Thoracic aorta (tissue), 2 donors: ENCODE measurements at regions not wholly inside any gene's neighbourhood (a gene's known extent, or its start where the extent isn't known, plus 50 kb on each side); places are given as distances from the start of the nearest gene placed in this dataset.

Experiments used
- ATAC-seq: fragments of 150-250 bp; one replicate; pipeline ENCODE4 v1.8.0; 2017; ENCODE audit warnings: low read depth; ENCODE audit not compliant: insufficient number of reproducible peaks, low FRiP score
- DNase-seq: peaks from one replicate; pipeline ENCODE4 v3.0.0-alpha.2; 2020; ENCODE audit warnings: low spot score
- H3K27ac ChIP-seq, 2 donors: fragments of 200-600 bp; sonication (generic); 1 replicate in 1 of 2; 2 replicates in 1 of 2; pipeline ENCODE4 v1.5.1; 2016; ENCODE audit warnings: mild to moderate bottlenecking in 2 of 2, moderate library complexity in 2 of 2
- H3K27me3 ChIP-seq: fragments of 200-600 bp; sonication (generic); replicated peaks from 2 replicates; pipeline ENCODE4 v1.6.0; 2016; ENCODE audit warnings: mild to moderate bottlenecking; ENCODE audit not compliant: insufficient read depth
- H3K36me3 ChIP-seq: fragments of 200-600 bp; sonication (generic); one replicate; pipeline ENCODE4 v1.5.1; 2016
- H3K4me1 ChIP-seq, 2 donors: fragments of 200-600 bp; sonication (generic); 1 replicate in 1 of 2; 2 replicates in 1 of 2; pipeline versions ENCODE4 v1.5.1 to v1.6.0; 2016; ENCODE audit warnings: low read depth in 2 of 2, mild to moderate bottlenecking in 1 of 2; ENCODE audit not compliant: control insufficient read depth in 1 of 2
- H3K4me3 ChIP-seq: fragments of 200-600 bp; sonication (generic); 2 replicates; pipeline ENCODE4 v1.5.1; 2016; ENCODE audit warnings: mild to moderate bottlenecking
- H3K9me3 ChIP-seq: fragments of 200-600 bp; sonication (generic); 2 replicates; pipeline ENCODE4 v1.5.1; 2016
- CTCF ChIP-seq: fragments of 200-600 bp; sonication (generic); IDR thresholded peaks from one replicate; pipeline ENCODE4 v1.5.1; 2019; ENCODE audit warnings: antibody characterized with exemption

- Histone ChIP-seq H3K27ac (no peak overlapping the region), H3K4me3 (no peak overlapping the region), H3K27me3 (no peaks in the 10 kb centered on the region), H3K9me3 (no peaks in the 10 kb centered on the region), H3K36me3 (no peaks in the 10 kb centered on the region), H3K4me1 (no peaks in the 10 kb centered on the region)
- TF ChIP-seq CTCF: no peak
- ATAC-seq: no peak
- no peak for DNase-seq
These were observed 125.2 kb downstream of the ALX1 start for GRCh38 chr12:85405262-85405661.

- no peaks in the 10 kb centered on the region for H3K36me3 ChIP-seq
- H3K4me1 ChIP-seq: no peaks in the 10 kb centered on the region
- TF ChIP-seq CTCF: no peak
- no peaks in the 10 kb centered on the region for H3K9me3 ChIP-seq
- ATAC-seq (no peak), DNase-seq (no peak)
- no peak overlapping the region for H3K4me3 ChIP-seq
- H3K27ac ChIP-seq: no peak overlapping the region
- H3K27me3 ChIP-seq: no peaks in the 10 kb centered on the region
These were observed 125.9 kb downstream of the ALX1 start for GRCh38 chr12:85405781-85406522.

- DNase-seq (no peak), ATAC-seq (no peak)
- H3K27me3 ChIP-seq: no peaks in the 10 kb centered on the region
- no peak overlapping the region for H3K27ac ChIP-seq
- H3K4me3 ChIP-seq: no peak overlapping the region
- H3K36me3 ChIP-seq: no peaks in the 10 kb centered on the region
- TF ChIP-seq CTCF: no peak
- no peaks in the 10 kb centered on the region for H3K4me1 ChIP-seq
- H3K9me3 ChIP-seq: no peaks in the 10 kb centered on the region
These were observed 133.2 kb downstream of the ALX1 start for GRCh38 chr12:85413266-85413665.

- Histone ChIP-seq H3K27ac (no peak overlapping the region), H3K36me3 (no peaks in the 10 kb centered on the region), H3K27me3 (no peaks in the 10 kb centered on the region), H3K9me3 (no peaks in the 10 kb centered on the region), H3K4me1 (no peaks in the 10 kb centered on the region), H3K4me3 (no peak overlapping the region)
- no peak for TF ChIP-seq CTCF
- DNase-seq (no peak), ATAC-seq (no peak)
These were observed 142.7 kb downstream of the ALX1 start for GRCh38 chr12:85422762-85423161.

GRCh38 chr12:85423947-85424346, 143.9 kb downstream of the ALX1 start:
- ATAC-seq: no peak
- H3K4me3 ChIP-seq: no peak overlapping the region
- no peaks in the 10 kb centered on the region for H3K4me1 ChIP-seq
- TF ChIP-seq CTCF: no peak
- no peaks in the 10 kb centered on the region for H3K36me3 ChIP-seq
- no peak for DNase-seq
- H3K27me3 ChIP-seq: no peaks in the 10 kb centered on the region
- no peaks in the 10 kb centered on the region for H3K9me3 ChIP-seq
- H3K27ac ChIP-seq: no peak overlapping the region
